ENCODE measurements at regions not wholly inside any gene's neighbourhood (a gene's known extent, or its start where the extent isn't known, plus 50 kb on each side); places are given as distances from the start of the nearest gene placed in this dataset.
"Not testable (repeated sequence)": the region's sequence is repeated elsewhere in the genome, so short reads cannot be mapped to it uniquely, and the experiment has no call there.

- TF ChIP-seq TOX (CRISPR knock-in tag; IDR thresholded peaks at IDR 0.05; ENCODE audit: borderline replicate concordance); ZFP3 (CRISPR knock-in tag; IDR thresholded peaks at IDR 0.05); ZC3H10 (CRISPR knock-in tag; IDR thresholded peaks at IDR 0.05); ISL1 (CRISPR knock-in tag; IDR thresholded peaks at IDR 0.05); ZNF565 (CRISPR knock-in tag; conservative IDR thresholded peaks at IDR 0.05; ENCODE audit: low read depth); RARB (CRISPR knock-in tag; IDR thresholded peaks at IDR 0.05); ZNF70 (CRISPR knock-in tag; IDR thresholded peaks at IDR 0.05); CREB5 (CRISPR knock-in tag; IDR thresholded peaks at IDR 0.05; ENCODE audit: low read depth); ARNTL (CRISPR knock-in tag; IDR thresholded peaks at IDR 0.05; ENCODE audit: borderline replicate concordance, low read depth); PATZ1 (CRISPR knock-in tag; IDR thresholded peaks at IDR 0.05; ENCODE audit: borderline replicate concordance); OSR1 (CRISPR knock-in tag; IDR thresholded peaks at IDR 0.05): not testable (repeated sequence)
Observed at GRCh38 chr9:135384815-135385405, 94.7 kb upstream of the PPP1R26 start.

Measured in SK-N-SH treated with all-trans-retinoic acid at 6 μM for 48 hours (cell line).